Panc1 (cell line): ENCODE measurements at regions not wholly inside any gene's neighbourhood (a gene's known extent, or its start where the extent isn't known, plus 50 kb on each side); places are given as distances from the start of the nearest gene placed in this dataset.

ENCODE experiments used
- ATAC-seq: fragments of 200-7000 bp; cut with Tn5 transposase; 2 replicates; pipeline ENCODE4 v1.9.1; 2020; ENCODE audit warnings: mild to moderate bottlenecking, moderate library complexity
- BruUV-seq: library from RNA; stranded (reverse); fragments of 400-500 nt; replicated peaks from 2 replicates; lab custom pipeline; 2021; lab: Mats Ljungman, UMichigan
- CTCF ChIA-PET: fragments of 300-600 bp; sonication (Branson Sonifier 250); formaldehyde crosslinking; loops from one replicate; lab custom pipeline; 2022; ENCODE audit warnings: antibody characterized with exemption; lab: Charles Lee
- POLR2A ChIA-PET: fragments of 300-600 bp; sonication (Branson Sonifier 250); formaldehyde crosslinking; loops from one replicate; lab custom pipeline; 2022; ENCODE audit warnings: antibody characterized with exemption; lab: Charles Lee
- DNase-seq: peaks from one replicate; pipeline ENCODE4 v3.0.0-alpha.2; 2010; ENCODE audit warnings: low read depth, low spot score
- H3K27ac ChIP-seq: 2 replicates; pipeline ENCODE4 v1.5.1; 2011; ENCODE audit warnings: mild to moderate bottlenecking, low read length, inconsistent platforms
- H3K27me3 ChIP-seq: fragments of 200-500 bp; sonication (Bioruptor generic); 2 replicates; pipeline ENCODE4 v1.6.0; 2014; ENCODE audit warnings: low read length, inconsistent platforms; ENCODE audit not compliant: control insufficient read depth, insufficient read depth
- H3K36me3 ChIP-seq: fragments of 200-500 bp; sonication (Bioruptor generic); 2 replicates; pipeline ENCODE4 v1.5.1; 2014; ENCODE audit warnings: inconsistent platforms, mild to moderate bottlenecking, low read length, moderate library complexity; ENCODE audit not compliant: control insufficient read depth, insufficient read depth
- H3K4me1 ChIP-seq: 2 replicates; pipeline ENCODE4 v1.5.1; 2011; ENCODE audit warnings: inconsistent platforms, mild to moderate bottlenecking, low read length, moderate library complexity; ENCODE audit not compliant: control insufficient read depth, insufficient read depth
- H3K4me3 ChIP-seq, 2 experiments: 2 replicates each; pipeline ENCODE4 v1.5.1; 2011 to 2012; ENCODE audit warnings: low read depth in 2 of 2, low read length in 2 of 2, mild to moderate bottlenecking in 2 of 2, inconsistent platforms in 1 of 2, moderate library complexity in 1 of 2
- H3K9me3 ChIP-seq: fragments of 200-500 bp; sonication (Bioruptor generic); 2 replicates; pipeline ENCODE4 v1.5.1; 2014; ENCODE audit warnings: low read depth, mild to moderate bottlenecking, inconsistent platforms, low read length, moderate library complexity; ENCODE audit not compliant: control insufficient read depth, insufficient read depth
- CTCF ChIP-seq: fragments of 450-650 bp; IDR thresholded peaks from 2 replicates; pipeline ENCODE4 v1.5.1; 2017; ENCODE audit warnings: mild to moderate bottlenecking
- POLR2AphosphoS5 ChIP-seq: IDR thresholded peaks from 2 replicates; pipeline ENCODE4 v1.6.1; 2012; ENCODE audit warnings: mild to moderate bottlenecking, low read depth, low read length, moderate library complexity
- REST ChIP-seq, 2 experiments: IDR thresholded peaks; 2 replicates each; pipeline ENCODE4 v1.6.1; 2011 to 2012; ENCODE audit warnings: low read depth in 2 of 2, control low read depth in 1 of 2, low read length in 1 of 2, mild to moderate bottlenecking in 1 of 2, moderate library complexity in 1 of 2; ENCODE audit not compliant: insufficient read depth in 1 of 2
- SIN3A ChIP-seq: IDR thresholded peaks from 2 replicates; pipeline ENCODE4 v1.6.1; 2012; ENCODE audit warnings: low read depth, mild to moderate bottlenecking, low read length, moderate library complexity, borderline replicate concordance; ENCODE audit not compliant: insufficient read depth
- TCF7L2 ChIP-seq: IDR thresholded peaks from 2 replicates; pipeline ENCODE4 v1.6.1; 2011; ENCODE audit warnings: mild to moderate bottlenecking, low read depth, low read length, inconsistent platforms
- in situ Hi-C: cut with HindIII; loops from 2 replicates; pipeline ENCODE4 v1.10.0; 2016; ENCODE audit warnings: low sequenced_read_pairs, low pct_unique_long_range_greater_than_20kb
- intact Hi-C: fragments of 100-400 bp; cut with micrococcal nuclease; formaldehyde crosslinking; loops from one replicate; pipeline ENCODE4 v1.10.0; 2022; ENCODE audit not compliant: unreplicated experiment

- intact Hi-C loops, result loop anchor here (5.0 kb wide), 1 partner anchor 965 kb away; no protein-coding TSS in a partner anchor
- Histone ChIP-seq H3K36me3 (no peaks in the 10 kb centered on the region), H3K9me3 (no peaks in the 10 kb centered on the region), H3K27ac (no peak overlapping the region), H3K4me1 (no peaks in the 10 kb centered on the region), H3K27me3 (no peaks in the 10 kb centered on the region), H3K4me3 (no peak overlapping the region)
- CTCF ChIA-PET, result no interaction called here
- POLR2A ChIA-PET, result no interaction called here
- BruUV-seq, result no TSS peak
- ATAC-seq (no peak), DNase-seq (no peak)
- TF ChIP-seq TCF7L2, result no peak
- TF ChIP-seq POLR2AphosphoS5, result no peak
- in situ Hi-C loops, result no loop called here
Measured at GRCh38 chr4:24212642-24213041, 322.8 kb upstream of the PPARGC1A start.

- Histone ChIP-seq H3K9me3 (no peaks in the 10 kb centered on the region), H3K36me3 (no peaks in the 10 kb centered on the region), H3K4me3 (no peak overlapping the region), H3K4me1 (no peaks in the 10 kb centered on the region), H3K27me3 (no peaks in the 10 kb centered on the region), H3K27ac (no peak overlapping the region)
- no TSS peak for BruUV-seq
- no peak for DNase-seq
- ATAC-seq, result no peak
- in situ Hi-C loops, result no loop called here
- intact Hi-C loops, result loop anchor here (5.0 kb wide), 1 partner anchor 965 kb away; no protein-coding TSS in a partner anchor
- ChIA-PET POLR2A (no interaction called here), CTCF (no interaction called here)
- no peak for TF ChIP-seq SIN3A
- TF ChIP-seq TCF7L2, result no peak
- TF ChIP-seq CTCF, result no peak
- TF ChIP-seq POLR2AphosphoS5, result no peak
- TF ChIP-seq REST (IDR thresholded peaks at IDR 0.05; ENCODE audit: insufficient read depth in 1 of 2, low read depth in 2 of 2, low read length in 1 of 2), result no peak
Measured at GRCh38 chr4:24211856-24212255, 322.0 kb upstream of the PPARGC1A start.

- TF ChIP-seq SIN3A (no peak), POLR2AphosphoS5 (no peak), TCF7L2 (no peak), REST (IDR thresholded peaks at IDR 0.05; ENCODE audit: insufficient read depth in 1 of 2, low read depth in 2 of 2, low read length in 1 of 2) (no peak), CTCF (no peak)
- ChIA-PET POLR2A (no interaction called here), CTCF (no interaction called here)
- Histone ChIP-seq H3K27me3 (no peaks in the 10 kb centered on the region), H3K27ac (no peak overlapping the region), H3K4me1 (no peaks in the 10 kb centered on the region), H3K4me3 (no peak overlapping the region), H3K9me3 (no peaks in the 10 kb centered on the region), H3K36me3 (no peaks in the 10 kb centered on the region)
- in situ Hi-C loops (no loop called here), intact Hi-C loops (loop anchor here (5.0 kb wide), 1 partner anchor 963 kb away; no protein-coding TSS in a partner anchor)
- ATAC-seq, result no peak
- BruUV-seq, result no TSS peak
- DNase-seq, result no peak
Measured at GRCh38 chr4:24210332-24210902, 320.6 kb upstream of the PPARGC1A start.
